Glomerular endothelial cell (primary cell): ENCODE measurements at regions not wholly inside any gene's neighbourhood (a gene's known extent, or its start where the extent isn't known, plus 50 kb on each side); places are given as distances from the start of the nearest gene placed in this dataset.
"Not testable (repeated sequence)": the region's sequence is repeated elsewhere in the genome, so short reads cannot be mapped to it uniquely, and the experiment has no call there.

ENCODE experiments used
- DNase-seq: peaks from one replicate; pipeline ENCODE4 v3.0.0-alpha.2; 2011; ENCODE audit warnings: low read depth, low spot score; ENCODE audit errors: extremely low read depth

GRCh38 chr7:138363721-138364120, 96.3 kb upstream of the TRIM24 start:
- no peak for DNase-seq

DNA sequence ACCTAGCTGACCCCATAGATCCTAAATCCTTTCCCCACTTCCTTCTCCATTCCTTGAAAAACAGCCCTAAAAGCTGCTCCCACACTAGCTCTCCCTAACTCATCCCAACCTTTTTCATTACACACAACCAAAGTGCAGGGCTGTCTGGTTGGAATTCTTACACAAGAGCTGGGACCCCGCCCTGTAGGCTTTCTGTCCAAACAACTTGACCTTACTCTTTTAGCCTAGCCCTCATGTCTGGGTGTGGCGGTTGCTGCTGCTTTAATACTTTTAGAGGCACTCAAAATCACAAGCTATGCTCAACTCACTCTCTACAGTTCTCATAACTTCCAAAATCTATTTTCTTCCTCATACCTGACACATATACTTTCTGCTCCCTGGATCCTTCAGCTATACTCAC, 93.9 kb upstream of the TRIM24 start:
- not testable (repeated sequence) for DNase-seq

DNA sequence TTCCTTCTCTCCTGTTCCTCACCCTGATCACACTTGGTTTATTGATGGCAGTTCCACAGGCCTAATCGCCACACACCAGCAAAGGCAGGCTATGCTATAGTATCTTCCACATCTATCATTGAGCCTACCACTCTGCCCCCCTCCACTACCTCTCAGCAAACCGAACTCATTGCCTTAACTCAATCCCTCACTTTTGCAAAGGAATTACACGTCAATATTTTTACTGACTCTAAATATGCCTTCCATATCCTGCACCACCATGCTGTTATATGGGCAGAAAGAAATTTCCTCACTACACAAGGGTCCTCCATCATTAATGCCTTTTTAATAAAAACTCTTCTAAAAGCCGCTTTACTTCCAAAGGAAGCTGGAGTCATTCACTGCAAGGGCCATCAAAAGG, 93.4 kb upstream of the TRIM24 start:
- not testable (repeated sequence) for DNase-seq

DNA sequence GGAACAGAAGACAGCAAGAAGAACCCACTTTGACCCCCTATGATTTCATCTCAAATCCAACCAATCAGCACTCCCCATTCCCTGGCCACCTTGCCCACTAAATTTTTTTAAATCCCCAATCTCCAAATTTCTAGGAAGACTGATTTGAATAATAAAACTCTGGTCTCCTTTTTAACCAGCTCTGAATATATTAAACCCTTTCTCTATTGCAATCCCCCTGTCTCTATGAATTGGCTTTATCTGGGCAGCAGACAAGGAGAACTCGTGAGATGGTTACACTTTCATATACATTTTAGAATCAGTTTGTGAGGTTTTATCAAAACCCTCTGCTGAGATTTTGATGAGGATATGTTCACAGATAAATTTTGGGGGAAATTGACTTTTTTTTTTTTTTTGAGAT, 90.3 kb upstream of the TRIM24 start:
- no peak for DNase-seq

GRCh38 chr7:138370956-138371355, 89.1 kb upstream of the TRIM24 start:
- DNase-seq, result no peak

DNA sequence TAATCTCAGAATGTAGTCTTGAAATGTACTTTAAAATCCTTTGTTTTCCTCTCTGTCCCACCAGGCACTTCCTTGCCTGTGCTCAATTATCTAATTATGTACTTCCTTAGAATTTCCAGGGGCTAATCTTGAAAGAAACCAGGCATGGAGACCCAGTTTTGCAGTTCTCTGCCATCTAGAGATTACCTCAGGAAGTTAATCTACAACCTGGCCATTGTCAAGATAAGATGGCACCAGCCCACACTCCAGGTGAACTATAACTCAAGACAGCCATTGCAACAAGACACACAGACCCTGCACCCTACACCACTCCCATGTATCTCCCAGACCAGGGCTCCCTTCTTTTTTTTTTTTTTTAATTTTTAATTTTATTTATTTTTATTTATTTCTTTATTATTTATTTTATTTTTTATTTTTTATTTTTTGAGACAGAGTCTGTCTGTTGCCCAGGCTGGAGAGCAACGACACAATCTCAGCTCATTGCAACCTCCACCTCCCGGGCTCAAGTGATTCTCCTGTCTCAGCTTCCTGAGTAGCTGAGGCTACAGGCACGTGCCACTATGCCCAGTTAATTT, 85.9 kb upstream of the TRIM24 start:
- DNase-seq, result no peak

DNA sequence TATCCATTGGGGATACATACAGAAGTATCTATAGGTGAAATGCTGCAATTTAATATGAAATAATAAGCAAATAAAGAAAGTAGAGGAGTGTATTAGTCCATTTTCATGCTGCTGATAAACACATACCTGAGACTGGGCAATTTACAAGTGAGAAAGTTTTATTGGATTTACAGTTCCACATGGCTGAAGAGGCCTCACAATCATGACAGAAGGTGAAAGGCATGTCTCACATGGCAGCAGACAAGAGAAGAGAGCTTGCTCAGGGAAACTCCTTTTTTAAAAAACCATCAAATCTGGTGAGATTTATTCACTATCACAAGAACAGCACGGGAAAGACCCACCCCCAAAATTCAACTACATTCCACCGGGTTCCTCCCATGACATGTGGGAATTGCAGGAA, 82.8 kb upstream of the TRIM24 start:
- no peak for DNase-seq

DNA sequence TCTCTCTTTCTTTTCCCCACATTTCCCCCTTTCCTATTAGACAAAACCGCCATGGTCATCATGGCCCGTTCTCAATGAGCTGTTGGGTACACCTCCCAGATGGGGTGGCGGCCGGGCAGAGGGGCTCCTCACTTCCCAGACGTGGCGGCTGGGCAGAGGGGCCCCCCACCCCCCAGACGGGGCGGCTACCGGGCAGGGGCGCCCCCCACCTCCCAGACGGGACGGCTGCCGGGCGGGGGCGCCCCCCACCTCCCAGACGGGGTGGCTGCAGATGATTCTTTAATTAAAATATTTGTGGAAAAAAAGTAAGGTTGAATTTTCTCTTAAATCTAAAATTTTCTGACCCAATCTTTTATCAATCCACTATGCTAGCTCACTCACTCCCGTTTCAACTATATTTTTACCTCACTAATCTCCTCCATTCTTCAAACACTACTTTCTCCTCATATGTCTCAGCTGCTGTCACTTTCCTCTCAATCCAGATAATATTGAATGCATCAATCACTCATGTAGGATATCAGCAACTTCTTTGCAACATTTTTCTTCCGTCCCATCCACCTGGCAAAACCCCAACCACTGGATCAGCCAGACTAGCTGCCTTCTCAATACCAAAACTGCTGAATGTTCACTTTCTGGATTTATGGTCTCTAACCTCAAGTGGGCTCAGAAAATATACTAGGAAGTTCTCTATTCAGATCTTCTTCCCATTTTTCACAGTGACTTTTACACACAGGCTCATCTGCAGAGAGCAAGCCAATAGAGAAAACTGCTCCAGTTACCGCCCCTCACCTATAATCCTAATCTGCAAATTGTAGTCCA, 81.1 kb upstream of the TRIM24 start:
- no peak for DNase-seq

- DNase-seq, result no peak
Measured at GRCh38 chr7:138382862-138383565, 77.0 kb upstream of the TRIM24 start.

GRCh38 chr7:138386821-138387220, 73.2 kb upstream of the TRIM24 start:
- no peak for DNase-seq

GRCh38 chr7:138387755-138388475, 72.1 kb upstream of the TRIM24 start:
- no peak for DNase-seq

DNA sequence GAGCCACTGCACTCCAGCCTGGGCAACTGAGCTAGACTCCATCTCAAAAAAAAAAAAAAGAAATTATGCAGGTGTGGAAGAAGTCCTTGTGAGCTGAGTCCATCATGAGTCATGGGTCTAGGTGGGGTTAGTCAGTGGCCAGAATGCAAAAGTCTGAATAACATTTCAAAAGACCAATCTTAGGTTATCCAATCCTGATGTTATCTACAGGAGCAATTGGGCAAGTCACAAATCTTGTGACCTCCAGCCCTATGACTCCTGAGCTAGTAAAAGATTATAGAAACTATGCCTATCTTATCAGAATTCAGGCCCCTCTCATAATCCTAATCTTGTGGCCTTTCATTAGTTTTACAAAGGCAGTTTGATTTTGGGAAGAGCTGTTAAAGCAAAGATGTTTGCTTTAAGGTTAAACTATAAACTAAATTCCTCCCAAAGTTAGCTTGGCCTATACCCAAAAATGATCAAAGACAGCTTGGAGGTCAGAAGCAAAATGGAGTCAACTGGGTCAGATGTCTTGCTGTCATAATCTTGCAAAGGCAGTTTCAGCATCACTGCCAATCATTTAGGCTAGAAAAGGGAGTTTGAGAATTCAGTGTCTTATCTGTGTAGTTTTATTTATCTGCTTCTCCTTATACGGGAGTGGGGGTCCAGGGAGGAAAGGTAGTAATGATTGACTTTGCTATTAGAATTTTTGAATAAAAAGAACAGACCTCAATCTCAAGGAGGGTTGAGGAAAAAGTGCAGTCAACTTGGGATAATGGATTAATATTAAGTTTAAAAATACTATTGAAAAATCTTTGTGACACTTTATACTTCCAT, 71.2 kb upstream of the TRIM24 start:
- DNase-seq, result no peak

GRCh38 chr7:138395763-138396162, 64.3 kb upstream of the TRIM24 start:
- no peak for DNase-seq

DNA sequence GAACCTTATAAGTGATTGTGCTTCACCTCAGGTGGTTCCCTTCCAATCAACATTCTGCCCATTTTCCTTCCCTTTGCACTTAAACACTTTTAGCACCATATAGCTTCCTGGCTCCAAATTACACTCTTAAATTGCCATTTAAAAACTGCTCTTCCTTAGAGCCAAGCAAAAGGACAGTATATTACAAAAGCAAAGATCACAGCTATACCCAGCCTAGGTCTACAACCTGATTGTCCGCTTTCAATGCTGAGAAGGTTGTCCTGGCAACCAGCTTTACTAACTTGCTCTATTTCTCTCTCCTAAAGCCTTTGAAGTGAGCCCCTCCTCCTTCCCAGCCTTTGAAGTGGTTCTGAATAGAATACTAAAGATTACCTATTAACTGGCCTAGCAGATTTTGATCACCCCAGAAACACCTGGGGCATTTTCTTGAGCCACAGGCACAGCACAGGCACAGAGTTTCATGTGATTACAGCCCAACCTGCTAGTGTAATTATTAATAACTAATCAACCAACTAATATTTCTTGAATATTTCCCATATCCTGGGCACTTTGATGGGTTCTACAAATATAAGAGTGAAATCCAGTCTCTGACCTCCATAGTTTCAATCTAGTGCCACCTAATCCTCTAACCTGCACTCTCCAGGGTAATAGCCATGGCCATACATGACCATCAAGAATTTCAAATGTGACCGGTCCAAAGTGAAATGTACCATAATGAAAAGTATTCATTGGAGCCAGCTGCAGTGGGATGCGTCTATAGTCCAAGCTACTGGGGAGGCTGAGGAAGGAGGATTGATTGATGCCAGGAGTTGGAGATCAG, 63.6 kb upstream of the TRIM24 start:
- DNase-seq, result no peak

DNA sequence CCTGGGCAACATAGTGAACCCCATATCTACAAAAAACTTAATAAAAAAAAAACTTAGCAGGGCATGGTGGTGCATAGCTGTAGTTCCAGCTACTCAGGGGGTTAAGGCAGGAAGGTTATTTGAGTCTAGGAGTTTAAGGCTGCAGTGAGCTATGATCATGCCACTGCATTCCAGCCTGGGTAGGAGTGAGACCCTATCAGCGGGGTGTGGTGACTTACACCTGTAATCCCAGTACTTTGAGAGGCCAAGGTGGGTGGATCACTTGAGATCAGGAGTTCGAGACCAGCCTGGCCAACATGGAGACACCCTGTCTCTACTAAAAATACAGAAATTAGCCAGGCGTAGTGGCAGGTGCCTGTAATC, 63.0 kb upstream of the TRIM24 start:
- DNase-seq, result not testable (repeated sequence)

- no peak for DNase-seq
Measured at GRCh38 chr7:138398857-138399256, 61.2 kb upstream of the TRIM24 start.

GRCh38 chr7:138400400-138400886, 59.6 kb upstream of the TRIM24 start:
- peak; percentile 58 for DNase-seq

GRCh38 chr7:138402749-138403148, 57.3 kb upstream of the TRIM24 start:
- no peak for DNase-seq

GRCh38 chr7:138405496-138405895, 54.6 kb upstream of the TRIM24 start:
- no peak for DNase-seq
